DMS153 treated with DMSO at 0.1 percent for 48 hours (cell line): ENCODE measurements at regions not wholly inside any gene's neighbourhood (a gene's known extent, or its start where the extent isn't known, plus 50 kb on each side); places are given as distances from the start of the nearest gene placed in this dataset.

Experiments used
- DNase-seq: peaks from one replicate; lab custom pipeline; 2025; ENCODE audit not compliant: unreplicated experiment; lab: John Stamatoyannopoulos, UW

- DNase-seq = no peak
Observed at GRCh38 chr4:152164561-152164960, 371.3 kb downstream of the FBXW7 start.

GRCh38 chr4:152162331-152162697, 373.6 kb downstream of the FBXW7 start:
- no peak for DNase-seq

- peak; percentile 24 for DNase-seq
Observed at GRCh38 chr4:152161676-152162330, 374.1 kb downstream of the FBXW7 start.

- DNase-seq = no peak
Observed at GRCh38 chr4:152160225-152160800, 375.6 kb downstream of the FBXW7 start.

- no peak for DNase-seq
Observed at GRCh38 chr4:152159773-152160172, 376.1 kb downstream of the FBXW7 start.

DNA sequence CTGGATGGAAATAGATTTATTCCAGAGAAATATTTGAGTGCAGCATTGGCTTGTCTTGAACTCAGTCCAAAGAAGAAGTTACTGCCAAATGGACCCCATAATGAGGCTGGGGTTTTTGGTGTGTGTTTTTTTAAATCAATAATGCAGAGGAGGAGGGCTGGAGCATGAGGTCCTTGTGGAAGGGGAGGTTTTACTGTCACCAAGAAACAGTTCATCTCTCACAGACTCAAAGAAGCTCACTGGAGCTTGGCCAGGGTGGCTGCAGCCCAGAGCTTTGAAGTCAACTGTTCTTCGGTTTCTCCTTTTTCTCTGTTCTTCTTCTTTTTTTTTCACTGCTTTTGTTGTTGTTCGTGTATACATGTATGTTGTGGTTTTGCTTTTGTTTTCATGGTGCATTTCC, 377.7 kb downstream of the FBXW7 start:
- DNase-seq = no peak

DNA sequence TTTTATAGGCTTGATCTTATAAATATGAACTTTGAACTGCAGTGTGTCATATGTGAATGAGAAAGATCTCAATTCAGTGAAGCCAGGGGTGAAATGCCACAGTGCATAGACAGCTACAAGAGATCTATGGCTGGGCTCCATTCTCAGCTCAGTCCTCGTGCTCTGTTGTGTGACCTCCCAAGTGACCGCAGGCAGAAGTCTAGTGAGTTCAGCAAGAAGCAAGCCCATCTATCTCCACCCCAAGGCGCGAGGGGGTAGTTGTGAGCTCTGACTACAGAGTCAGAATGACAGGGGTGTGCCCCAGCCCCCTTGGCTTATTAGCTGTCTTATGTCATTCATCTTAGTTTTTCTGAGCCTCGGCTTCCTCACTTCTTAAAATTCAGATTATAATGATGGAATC, 378.3 kb downstream of the FBXW7 start:
- DNase-seq = no peak

- DNase-seq = no peak
Observed at GRCh38 chr4:152156442-152156841, 379.4 kb downstream of the FBXW7 start.

DNA sequence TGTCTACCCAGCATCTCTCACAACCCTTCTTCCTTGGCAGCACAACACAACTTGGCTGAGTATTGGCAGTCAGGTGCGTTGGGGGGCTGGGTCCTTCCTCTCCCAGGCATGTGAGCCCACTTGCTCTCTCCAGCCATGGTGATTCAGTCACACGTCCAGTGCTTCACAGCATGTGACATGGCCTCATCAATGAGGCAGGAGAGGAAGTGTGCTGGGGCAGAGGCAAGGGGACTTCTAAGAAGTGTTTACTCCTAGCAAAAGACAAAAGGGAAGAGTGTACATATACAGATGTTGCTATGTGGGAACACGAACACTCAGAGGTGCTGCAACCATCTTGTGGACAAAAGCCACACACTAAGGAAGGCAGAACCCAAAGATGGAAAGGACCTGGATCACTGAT, 380.8 kb downstream of the FBXW7 start:
- no peak for DNase-seq

DNA sequence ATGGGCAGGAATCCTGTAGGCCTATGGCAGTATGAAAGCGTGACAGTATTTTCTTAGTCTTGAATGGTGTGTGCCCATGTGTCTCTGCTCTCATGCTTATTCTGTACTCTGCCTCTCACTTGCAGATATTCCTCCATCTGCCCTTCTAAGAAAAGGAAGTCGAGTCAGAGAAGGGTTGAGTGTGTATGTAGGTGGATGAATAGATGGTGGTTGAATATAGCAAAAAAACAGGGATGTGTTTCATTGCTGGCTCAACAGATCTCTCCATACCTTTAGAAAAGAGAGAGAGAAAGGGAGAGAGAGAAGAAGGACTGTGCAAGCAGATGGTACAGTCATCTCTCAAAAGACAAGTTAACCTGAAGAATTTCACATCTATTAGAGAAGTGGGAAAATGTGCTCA, 381.5 kb downstream of the FBXW7 start:
- DNase-seq = no peak

- DNase-seq = no peak
Observed at GRCh38 chr4:152153476-152154270, 382.2 kb downstream of the FBXW7 start.

DNA sequence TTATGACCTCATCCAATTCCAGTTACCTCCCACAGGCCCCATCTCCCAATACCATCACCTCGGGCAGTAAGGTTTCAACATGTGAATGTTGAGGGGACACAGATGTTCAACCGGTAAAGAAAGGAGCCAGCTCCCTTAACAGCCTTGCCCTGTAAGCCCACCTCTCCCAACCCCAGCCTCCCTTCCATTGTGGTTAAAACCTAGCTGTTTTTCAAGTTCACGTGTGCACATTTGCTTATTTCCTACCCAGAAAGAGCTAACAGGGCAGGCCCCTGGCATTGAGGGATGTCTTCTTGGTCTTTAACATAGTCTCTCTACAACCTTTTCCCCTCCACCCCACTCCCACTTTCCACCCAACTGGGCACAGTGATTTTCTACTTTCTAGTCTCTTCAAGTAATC, 385.7 kb downstream of the FBXW7 start:
- no peak for DNase-seq

GRCh38 chr4:152149745-152150144, 386.1 kb downstream of the FBXW7 start:
- DNase-seq = no peak

DNA sequence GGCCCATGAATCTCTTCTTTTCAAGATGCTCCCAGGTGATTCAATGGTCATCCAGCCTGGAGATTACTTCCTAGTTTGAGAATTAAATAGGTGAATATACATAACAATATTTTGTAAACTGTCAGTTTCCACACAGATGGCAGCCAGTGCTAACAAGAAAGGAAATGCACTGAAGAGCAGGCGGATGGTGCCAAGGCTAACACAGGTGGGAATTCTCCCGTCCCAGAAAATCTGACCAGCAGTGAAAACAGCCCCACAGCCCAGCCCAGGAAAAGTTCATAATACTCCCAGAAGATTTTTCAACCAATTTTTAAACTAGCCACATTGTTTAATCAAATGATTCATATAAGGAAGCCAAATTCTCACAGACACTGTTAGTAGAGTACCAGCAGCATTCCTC, 387.2 kb upstream of the GATB start:
- no peak for DNase-seq

DNA sequence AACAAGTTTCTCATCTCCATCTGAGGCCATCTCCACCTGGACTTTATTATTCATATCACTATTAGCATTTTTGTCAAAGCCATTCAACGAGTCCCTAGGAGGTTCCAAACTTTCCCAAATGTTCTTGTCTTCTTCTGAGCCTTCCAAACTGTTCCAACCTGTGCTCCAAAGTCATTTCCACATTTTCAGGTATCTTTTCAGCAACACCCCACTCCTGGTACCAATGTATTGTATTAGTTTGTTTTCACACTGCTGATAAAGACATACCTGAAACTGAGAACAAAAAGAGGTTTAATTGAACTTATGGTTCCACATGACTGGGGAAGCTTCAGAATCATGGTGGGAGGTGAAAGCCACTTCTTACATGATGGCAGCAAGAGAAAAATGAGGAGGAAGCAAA, 385.4 kb upstream of the GATB start:
- no peak for DNase-seq

GRCh38 chr4:152143806-152144205, 383.0 kb upstream of the GATB start:
- DNase-seq = no peak

GRCh38 chr4:152138451-152138850, 377.6 kb upstream of the GATB start:
- no peak for DNase-seq

- no peak for DNase-seq
Observed at GRCh38 chr4:152132776-152133175, 372.0 kb upstream of the GATB start.

- DNase-seq = no peak
Observed at GRCh38 chr4:152128356-152128755, 367.5 kb upstream of the GATB start.

GRCh38 chr4:152126238-152126637, 365.4 kb upstream of the GATB start:
- DNase-seq = no peak

DNA sequence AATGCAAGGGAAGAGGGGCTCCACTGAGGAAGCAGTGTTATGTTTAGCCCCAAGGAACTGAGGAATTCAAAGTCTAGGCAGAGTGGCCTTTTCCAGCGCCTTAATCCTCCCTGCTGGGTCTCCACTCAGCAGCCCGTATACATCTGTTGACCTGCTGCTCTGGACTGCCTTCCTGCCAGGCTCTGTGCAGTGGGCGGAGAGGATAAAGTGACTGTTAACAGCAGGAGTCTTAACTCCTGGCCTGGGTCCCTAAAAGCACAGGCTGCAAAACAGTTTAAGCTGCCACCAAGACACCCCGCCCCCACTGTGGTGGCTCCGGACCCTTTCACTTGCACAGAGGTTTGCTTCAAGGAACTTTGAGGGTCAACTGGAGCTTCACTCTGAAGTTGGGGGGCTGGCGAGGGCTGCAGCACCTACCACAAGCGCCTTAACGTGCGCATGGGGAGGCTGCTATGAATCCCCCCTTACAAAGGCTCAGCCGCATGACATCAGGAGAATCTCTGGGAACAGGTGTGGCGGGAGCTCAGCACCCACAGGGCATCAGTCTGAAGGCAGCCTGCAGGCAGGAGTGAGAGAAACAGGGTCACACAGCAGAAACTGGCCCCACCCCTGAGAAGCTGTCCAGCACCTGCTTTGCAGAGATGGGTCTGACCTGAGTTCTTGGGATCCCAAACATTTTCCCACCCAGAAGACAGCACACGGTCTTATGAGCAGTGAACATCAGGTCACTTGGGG, 358.2 kb upstream of the GATB start:
- no peak for DNase-seq
